ENCODE measurements at regions not wholly inside any gene's neighbourhood (a gene's known extent, or its start where the extent isn't known, plus 50 kb on each side); places are given as distances from the start of the nearest gene placed in this dataset.
"Not testable (repeated sequence)": the region's sequence is repeated elsewhere in the genome, so short reads cannot be mapped to it uniquely, and the experiment has no call there.

DNA sequence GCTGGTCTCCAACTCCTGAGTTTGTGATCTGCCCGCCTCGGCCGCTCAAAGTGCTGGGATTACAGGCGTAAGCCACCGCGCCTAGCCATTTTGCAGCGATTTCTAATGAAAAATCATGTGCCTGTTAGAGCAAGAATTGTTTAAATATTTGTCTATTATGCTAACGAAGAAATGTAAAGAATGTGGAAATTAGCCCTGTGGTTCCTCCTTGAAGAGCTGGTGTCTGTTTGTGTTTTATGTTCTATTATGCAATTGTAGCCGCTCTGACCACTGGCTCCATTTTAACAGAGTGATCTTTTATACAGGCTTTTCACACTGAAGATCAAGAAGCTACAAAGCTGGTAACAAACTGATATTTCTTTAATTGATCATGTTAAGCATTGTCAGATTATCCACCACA, 217.3 kb downstream of the USP22 start:
- H3K27ac ChIP-seq = no peak overlapping the region
- TF ChIP-seq ZFX (IDR thresholded peaks at IDR 0.05) (no peak), CTCF (conservative IDR thresholded peaks at IDR 0.05) (no peak)

DNA sequence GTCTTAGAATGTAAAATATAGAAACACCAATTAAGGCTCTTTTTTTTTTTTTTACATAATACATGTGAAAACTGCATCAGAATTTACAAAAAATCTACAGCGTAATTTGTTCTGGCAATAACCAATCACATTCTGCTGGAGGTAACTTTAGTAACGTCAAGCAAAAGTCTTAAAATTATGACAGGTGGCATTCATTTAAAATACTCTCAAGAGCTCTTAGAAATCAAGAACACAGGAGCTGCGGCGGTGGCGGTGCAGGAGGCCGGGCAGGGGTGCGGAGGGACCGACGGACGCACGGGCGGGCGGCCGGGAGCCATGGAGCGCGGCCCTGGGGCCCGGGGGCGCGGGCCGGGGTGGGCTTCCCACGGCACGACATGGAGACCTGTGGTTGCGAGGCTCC, 202.4 kb downstream of the USP22 start:
- not testable (repeated sequence) for H3K27ac ChIP-seq

GRCh38 chr17:20840987-20841865, 201.6 kb downstream of the USP22 start:
- H3K27ac ChIP-seq = not testable (repeated sequence)

- not testable (repeated sequence) for H3K27ac ChIP-seq
Observed at GRCh38 chr17:20842012-20842411, 200.8 kb downstream of the USP22 start.

- not testable (repeated sequence) for H3K27ac ChIP-seq
Observed at GRCh38 chr17:20843261-20843660, 199.6 kb downstream of the USP22 start.

DNA sequence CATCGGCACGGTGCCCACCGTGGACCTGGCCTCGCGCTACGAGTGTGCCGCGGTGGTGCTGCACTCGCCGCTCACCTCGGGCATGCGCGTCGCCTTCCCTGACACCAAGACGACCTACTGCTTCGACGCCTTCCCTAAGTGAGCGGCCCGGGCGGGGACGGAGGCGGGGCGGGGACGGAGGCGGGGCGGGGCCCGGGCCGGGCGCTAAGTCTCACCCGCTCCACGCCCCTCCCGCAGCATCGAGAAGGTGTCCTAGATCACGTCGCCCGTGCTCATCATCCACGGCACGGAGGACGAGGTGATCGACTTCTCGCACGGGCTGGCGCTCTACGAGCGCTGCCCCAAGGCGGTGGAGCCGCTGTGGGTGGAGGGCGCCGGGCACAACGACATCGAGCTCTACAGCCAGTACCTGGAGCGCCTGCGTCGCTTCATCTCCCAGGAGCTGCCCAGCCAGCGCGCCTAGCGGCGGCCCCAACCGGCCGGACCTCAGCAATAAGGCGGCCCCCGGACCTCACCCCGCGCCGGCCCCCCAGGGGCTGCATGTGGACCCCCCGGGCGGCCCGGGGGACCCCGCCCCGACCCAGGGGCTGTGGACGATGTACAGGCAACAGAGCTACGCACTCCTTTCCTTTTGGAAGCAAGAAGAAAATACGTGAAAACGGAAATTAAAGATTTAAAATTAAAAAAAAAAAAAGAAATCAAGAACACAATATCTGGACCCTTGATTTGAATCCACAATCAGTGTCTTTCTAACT, 198.8 kb downstream of the USP22 start:
- peak overlapping the region; percentile 47 for H3K27ac ChIP-seq
- TF ChIP-seq CTCF (conservative IDR thresholded peaks at IDR 0.05) = peak; percentile 49

- peak; percentile 73 for TF ChIP-seq CTCF (conservative IDR thresholded peaks at IDR 0.05)
- H3K27ac ChIP-seq = not testable (repeated sequence)
Observed at GRCh38 chr17:20848869-20849443, 193.9 kb downstream of the USP22 start.

DNA sequence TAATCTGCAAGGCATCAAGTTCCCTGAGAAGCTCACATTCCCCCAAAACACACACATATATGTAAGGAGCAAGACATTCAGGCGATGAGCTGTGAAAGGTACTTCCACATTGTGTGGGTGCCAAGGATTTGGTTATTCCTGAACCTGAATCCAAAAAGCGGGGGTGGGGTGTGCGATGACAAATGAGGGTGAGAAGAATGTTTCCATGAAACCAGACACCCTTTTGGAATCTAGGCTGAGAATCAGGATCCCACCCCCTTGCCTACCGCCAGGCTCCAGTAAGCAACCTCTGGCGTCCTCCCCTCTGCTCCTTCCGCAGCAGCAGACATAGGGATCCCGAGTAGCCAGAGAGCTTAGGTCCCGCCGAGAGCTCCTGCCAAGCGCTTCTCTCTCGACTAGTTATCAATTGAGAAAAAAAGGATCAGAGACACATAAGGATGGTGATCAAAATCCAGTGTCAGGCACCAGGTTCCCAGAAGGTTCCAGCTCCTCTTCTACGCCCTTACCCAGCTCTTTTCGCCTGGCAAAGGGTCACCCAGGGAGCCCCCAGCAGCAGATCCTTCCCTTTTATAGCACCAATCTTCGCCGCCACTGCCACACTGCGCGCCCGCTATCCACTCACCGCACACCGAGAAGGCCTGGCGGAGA, 191.1 kb downstream of the USP22 start:
- not testable (repeated sequence) for H3K27ac ChIP-seq

GRCh38 chr17:20852239-20852989, 190.4 kb downstream of the USP22 start:
- no peak for TF ChIP-seq ZFX (IDR thresholded peaks at IDR 0.05)
- TF ChIP-seq CTCF (conservative IDR thresholded peaks at IDR 0.05) = no peak
- no peak overlapping the region for H3K27ac ChIP-seq
